Fibroblast of lung (primary cell): ENCODE measurements at regions not wholly inside any gene's neighbourhood (a gene's known extent, or its start where the extent isn't known, plus 50 kb on each side); places are given as distances from the start of the nearest gene placed in this dataset.

Experiments used
- DNase-seq, 2 donors: peaks; one replicate each; pipeline versions ENCODE4 v3.0.0 to v3.0.0-alpha.2; 2010; ENCODE audit warnings: low read depth in 2 of 2
- H2AFZ ChIP-seq: 2 replicates; pipeline ENCODE4 v1.5.1; 2012; ENCODE audit warnings: low read length, control low read depth, inconsistent platforms
- H3K27ac ChIP-seq: 2 replicates; pipeline ENCODE4 v1.5.1; 2011; ENCODE audit warnings: low read length, control low read depth; ENCODE audit not compliant: insufficient read depth
- H3K27me3 ChIP-seq: 2 replicates; pipeline ENCODE4 v1.5.1; 2011; ENCODE audit warnings: mild to moderate bottlenecking, low read length; ENCODE audit not compliant: control insufficient read depth, insufficient read depth
- H3K36me3 ChIP-seq: 2 replicates; pipeline ENCODE4 v1.5.1; 2011; ENCODE audit warnings: low read length; ENCODE audit not compliant: control insufficient read depth, insufficient read depth
- H3K4me1 ChIP-seq: 2 replicates; pipeline ENCODE4 v1.5.1; 2011; ENCODE audit warnings: low read length; ENCODE audit not compliant: control insufficient read depth, insufficient read depth; ENCODE audit errors: extremely low read depth
- H3K4me2 ChIP-seq: 2 replicates; pipeline ENCODE4 v1.5.1; 2011; ENCODE audit warnings: low read length, control low read depth; ENCODE audit not compliant: insufficient read depth; ENCODE audit errors: extremely low read depth
- H3K4me3 ChIP-seq, 4 experiments: fragments of 200-600 bp in 1 of 4; sonication (generic) in 1 of 4; replicated peaks in 1 of 4; 2 replicates each; pipeline ENCODE4 v1.5.1; 2011 to 2016; ENCODE audit warnings: low read length in 4 of 4, low read depth in 3 of 4, mild to moderate bottlenecking in 3 of 4, control low read depth in 2 of 4, inconsistent platforms in 1 of 4, mixed read lengths in 1 of 4; ENCODE audit not compliant: insufficient read depth in 1 of 4; ENCODE audit errors: control extremely low read depth in 1 of 4
- H3K79me2 ChIP-seq: 2 replicates; pipeline ENCODE4 v1.5.1; 2012; ENCODE audit warnings: mild to moderate bottlenecking, low read length, inconsistent platforms; ENCODE audit not compliant: control insufficient read depth, insufficient read depth
- H3K9ac ChIP-seq: 2 replicates; pipeline ENCODE4 v1.5.1; 2011; ENCODE audit warnings: mild to moderate bottlenecking, low read length, control low read depth; ENCODE audit not compliant: insufficient read depth
- H3K9me3 ChIP-seq: 2 replicates; pipeline ENCODE4 v1.5.1; 2012; ENCODE audit warnings: low read depth, low read length; ENCODE audit not compliant: control insufficient read depth, insufficient read depth
- H4K20me1 ChIP-seq: 2 replicates; pipeline ENCODE4 v1.5.1; 2011; ENCODE audit warnings: low read length; ENCODE audit not compliant: control insufficient read depth, insufficient read depth; ENCODE audit errors: extremely low read depth
- EZH2 ChIP-seq: IDR thresholded peaks from 2 replicates; pipeline ENCODE4 v1.5.1; 2012; ENCODE audit warnings: low read length, control low read depth, mild to moderate bottlenecking; ENCODE audit errors: missing control alignments
- TF ChIP-seq, protein P1 (sequence below), 2 donors: IDR thresholded peaks in 1 of 2; conservative IDR thresholded peaks in 1 of 2; 1 replicate in 1 of 2; 2 replicates in 1 of 2; pipeline ENCODE4 v1.5.1; 2011 to 2012; ENCODE audit warnings: low read length in 2 of 2, control low read depth in 1 of 2, inconsistent platforms in 1 of 2, low read depth in 1 of 2, mild to moderate bottlenecking in 1 of 2

DNA sequence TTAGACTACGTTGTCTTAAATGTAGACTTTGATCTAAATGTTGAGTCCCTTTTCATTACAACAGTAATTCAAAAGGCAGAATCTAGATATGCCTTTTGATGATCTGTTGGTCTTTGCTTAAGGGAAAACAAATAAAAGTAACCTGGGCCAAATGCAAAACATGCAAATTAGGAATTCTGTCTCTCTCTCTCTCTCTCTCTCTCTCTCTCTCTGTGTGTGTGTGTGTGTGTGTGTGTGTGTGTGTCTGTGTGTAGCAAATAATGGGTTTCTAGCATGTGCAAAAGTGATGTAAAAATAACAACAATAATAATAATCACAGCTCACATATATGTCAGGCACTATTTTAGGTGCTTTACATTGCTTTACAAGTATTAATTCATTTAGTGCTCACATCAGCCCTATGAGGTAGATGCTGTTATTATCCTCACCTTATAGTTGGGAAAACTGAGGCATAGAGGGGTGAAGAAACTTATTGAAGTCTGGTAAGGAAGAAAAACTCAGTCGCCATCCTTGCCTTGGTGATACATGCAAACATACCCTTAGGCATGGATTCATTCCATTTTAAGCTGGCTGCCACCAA lies 160.3 kb upstream of the ZNF217 start:
- H3K79me2 ChIP-seq: no peaks in the 10 kb centered on the region
- DNase-seq: no peak
- H3K36me3 ChIP-seq: no peaks in the 10 kb centered on the region
- H3K4me1 ChIP-seq: peaks cover 8% of the 10 kb centered on the region
- H3K9ac ChIP-seq: no peak overlapping the region
- no peak overlapping the region for H2AFZ ChIP-seq
- H3K4me2 ChIP-seq: no peak overlapping the region
- no peaks in the 10 kb centered on the region for H3K27me3 ChIP-seq
- no peak overlapping the region for H3K4me3 ChIP-seq
- H3K27ac ChIP-seq: no peak overlapping the region
- H3K9me3 ChIP-seq: no peaks in the 10 kb centered on the region
- H4K20me1 ChIP-seq: no peaks in the 10 kb centered on the region
- no peak for TF ChIP-seq EZH2
- TF ChIP-seq, protein P1, sequence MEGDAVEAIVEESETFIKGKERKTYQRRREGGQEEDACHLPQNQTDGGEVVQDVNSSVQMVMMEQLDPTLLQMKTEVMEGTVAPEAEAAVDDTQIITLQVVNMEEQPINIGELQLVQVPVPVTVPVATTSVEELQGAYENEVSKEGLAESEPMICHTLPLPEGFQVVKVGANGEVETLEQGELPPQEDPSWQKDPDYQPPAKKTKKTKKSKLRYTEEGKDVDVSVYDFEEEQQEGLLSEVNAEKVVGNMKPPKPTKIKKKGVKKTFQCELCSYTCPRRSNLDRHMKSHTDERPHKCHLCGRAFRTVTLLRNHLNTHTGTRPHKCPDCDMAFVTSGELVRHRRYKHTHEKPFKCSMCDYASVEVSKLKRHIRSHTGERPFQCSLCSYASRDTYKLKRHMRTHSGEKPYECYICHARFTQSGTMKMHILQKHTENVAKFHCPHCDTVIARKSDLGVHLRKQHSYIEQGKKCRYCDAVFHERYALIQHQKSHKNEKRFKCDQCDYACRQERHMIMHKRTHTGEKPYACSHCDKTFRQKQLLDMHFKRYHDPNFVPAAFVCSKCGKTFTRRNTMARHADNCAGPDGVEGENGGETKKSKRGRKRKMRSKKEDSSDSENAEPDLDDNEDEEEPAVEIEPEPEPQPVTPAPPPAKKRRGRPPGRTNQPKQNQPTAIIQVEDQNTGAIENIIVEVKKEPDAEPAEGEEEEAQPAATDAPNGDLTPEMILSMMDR (conservative IDR thresholded peaks at IDR 0.05 in 1 of 2, IDR thresholded peaks at IDR 0.05 in 1 of 2; ENCODE audit: low read depth in 1 of 2, low read length in 2 of 2): no peak

DNA sequence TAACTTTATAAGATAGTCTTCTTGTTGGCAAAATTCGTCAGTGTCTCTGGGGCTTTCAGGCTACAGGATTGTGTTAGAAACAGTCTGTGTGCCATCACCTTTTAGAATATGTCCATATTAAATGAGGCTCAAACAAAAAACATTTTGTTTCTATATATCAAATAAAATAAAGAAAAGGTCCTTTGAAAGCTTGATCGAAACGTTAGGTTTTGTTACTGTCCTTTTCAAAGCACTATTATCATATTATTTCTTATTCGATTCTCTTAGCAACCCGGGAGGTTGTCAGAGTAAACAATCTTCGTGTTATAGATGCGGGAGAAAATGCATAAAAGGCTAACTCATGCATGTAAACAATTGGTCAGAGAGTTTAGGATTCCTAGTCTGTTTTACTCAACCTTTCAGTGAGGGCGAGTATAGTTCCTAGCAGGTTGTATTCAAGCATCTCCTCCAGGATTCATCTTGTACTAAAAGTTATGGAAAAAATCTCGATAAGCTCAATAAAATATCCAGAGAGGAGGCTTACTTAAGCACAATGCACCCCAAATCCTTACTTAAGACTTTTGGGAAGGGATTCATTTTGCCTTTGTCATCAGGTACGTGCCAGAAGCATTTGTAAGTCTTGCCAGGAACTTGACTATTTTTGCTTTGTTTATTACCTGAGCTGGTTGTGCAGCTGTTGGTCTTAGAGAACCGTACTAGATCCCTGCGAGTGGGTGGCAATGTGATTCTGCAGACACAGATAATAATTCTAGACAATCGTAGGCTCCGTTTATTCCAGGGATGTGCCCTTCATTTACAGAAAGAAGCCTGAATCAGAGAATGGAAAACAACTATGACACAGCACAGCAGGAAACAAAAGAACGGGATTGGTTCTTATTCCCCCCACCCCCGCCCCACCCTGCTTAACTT lies 159.6 kb upstream of the ZNF217 start:
- Histone ChIP-seq H3K4me2 (no peak overlapping the region), H3K27ac (no peak overlapping the region), H3K36me3 (no peaks in the 10 kb centered on the region), H4K20me1 (no peaks in the 10 kb centered on the region), H3K9ac (no peak overlapping the region), H3K4me1 (peaks cover 8% of the 10 kb centered on the region), H3K9me3 (no peaks in the 10 kb centered on the region), H3K79me2 (no peaks in the 10 kb centered on the region), H3K4me3 (no peak overlapping the region), H3K27me3 (no peaks in the 10 kb centered on the region), H2AFZ (no peak overlapping the region)
- DNase-seq: peak in 1 of 2 donors; percentile 84
- TF ChIP-seq EZH2: no peak
- TF ChIP-seq, protein P1 (conservative IDR thresholded peaks at IDR 0.05 in 1 of 2, IDR thresholded peaks at IDR 0.05 in 1 of 2; ENCODE audit: low read depth in 1 of 2, low read length in 2 of 2): no peak

DNA sequence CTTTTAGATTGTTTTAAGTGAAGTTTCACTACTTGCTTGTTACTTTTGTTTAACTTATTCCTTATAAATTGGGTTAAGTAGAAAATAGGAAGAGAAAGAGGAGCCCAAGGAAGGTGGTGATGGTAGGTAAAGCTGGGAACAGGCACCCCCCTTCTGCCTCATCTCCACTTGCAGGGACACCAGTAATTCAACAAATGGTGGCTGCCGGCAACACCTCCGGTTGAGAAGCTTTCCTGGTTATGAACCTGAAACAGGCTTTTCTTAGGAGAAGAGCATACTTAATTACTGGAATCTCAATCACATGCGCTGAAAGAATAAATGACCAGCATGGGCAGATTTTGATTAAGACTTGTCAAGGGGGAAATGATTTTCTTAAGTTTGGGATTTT lies 158.9 kb upstream of the ZNF217 start:
- DNase-seq: no peak
- H3K4me3 ChIP-seq: no peak overlapping the region
- no peaks in the 10 kb centered on the region for H4K20me1 ChIP-seq
- no peaks in the 10 kb centered on the region for H3K27me3 ChIP-seq
- H3K4me1 ChIP-seq: peaks cover 8% of the 10 kb centered on the region
- H3K79me2 ChIP-seq: no peaks in the 10 kb centered on the region
- TF ChIP-seq EZH2: no peak
- TF ChIP-seq, protein P1 (conservative IDR thresholded peaks at IDR 0.05 in 1 of 2, IDR thresholded peaks at IDR 0.05 in 1 of 2; ENCODE audit: low read depth in 1 of 2, low read length in 2 of 2): no peak
- no peak overlapping the region for H3K4me2 ChIP-seq
- H3K9ac ChIP-seq: no peak overlapping the region
- no peaks in the 10 kb centered on the region for H3K9me3 ChIP-seq
- no peak overlapping the region for H2AFZ ChIP-seq
- no peaks in the 10 kb centered on the region for H3K36me3 ChIP-seq
- no peak overlapping the region for H3K27ac ChIP-seq
